ENCODE measurements at regions not wholly inside any gene's neighbourhood (a gene's known extent, or its start where the extent isn't known, plus 50 kb on each side); places are given as distances from the start of the nearest gene placed in this dataset.

DNA sequence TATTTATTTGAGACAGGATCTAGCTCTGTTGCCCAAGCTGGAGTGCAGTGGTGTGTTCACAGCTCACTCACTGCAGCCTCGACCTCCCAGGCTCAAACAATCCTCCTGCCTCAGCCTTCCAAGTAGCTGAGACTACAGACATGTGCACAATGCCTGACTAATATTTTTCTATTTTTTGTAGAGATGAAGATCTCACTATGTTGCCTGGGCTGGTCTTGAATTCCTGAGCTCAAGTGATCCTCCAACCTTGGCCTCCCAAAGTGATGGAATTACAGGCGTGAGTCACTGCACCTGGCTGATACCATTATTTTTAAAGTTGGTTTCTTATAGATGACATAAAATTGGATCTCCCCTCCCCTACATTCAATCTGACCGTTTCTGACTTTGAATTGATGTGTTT is 139.5 kb upstream of the RGMA start:
- no peak for TF ChIP-seq CTCF (IDR thresholded peaks at IDR 0.05)
- no peak for DNase-seq
- H3K27ac Mint-ChIP-seq, result no peak overlapping the region
- H3K4me3 Mint-ChIP-seq, result no peak overlapping the region
- no peaks in the 10 kb centered on the region for H3K4me1 Mint-ChIP-seq (ENCODE audit: low read depth)
- H3K36me3 Mint-ChIP-seq (ENCODE audit: low read depth), result 0 out of 2 replicates have a peak, but pooled peaks cover 3% of the 10 kb centered on the region
- H3K9me3 Mint-ChIP-seq, result peaks cover 45% of the 10 kb centered on the region
- H3K27me3 Mint-ChIP-seq (ENCODE audit: insufficient read depth), result peaks cover 1% of the 10 kb centered on the region; the same call in 1 of the 2 replicates

DNA sequence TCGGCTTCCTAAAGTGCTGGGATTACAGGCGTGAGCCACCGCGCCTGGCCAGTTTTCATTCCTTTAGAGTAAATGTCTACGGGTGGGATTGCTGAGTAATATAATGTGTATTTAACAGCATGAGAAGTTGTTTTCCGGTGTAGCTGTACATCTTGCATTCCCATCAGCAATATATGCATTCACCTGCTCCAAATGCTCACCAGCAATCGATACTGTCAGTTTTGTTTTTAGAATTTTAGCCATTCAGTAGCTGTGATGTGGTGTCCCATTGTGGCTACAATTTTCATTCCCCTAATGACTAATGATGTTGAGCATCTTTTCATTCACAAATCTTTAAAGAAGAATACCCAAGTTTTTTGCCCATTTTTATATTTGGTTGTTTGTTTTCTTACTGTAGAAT is 134.8 kb upstream of the RGMA start:
- no peak for DNase-seq
- H3K4me1 Mint-ChIP-seq (ENCODE audit: low read depth), result no peaks in the 10 kb centered on the region
- H3K4me3 Mint-ChIP-seq, result no peak overlapping the region
- H3K9me3 Mint-ChIP-seq, result peaks cover 42% of the 10 kb centered on the region
- no peak for TF ChIP-seq CTCF (IDR thresholded peaks at IDR 0.05)
- no peaks in the 10 kb centered on the region; the same call in 1 of the 2 replicates for H3K27me3 Mint-ChIP-seq (ENCODE audit: insufficient read depth)
- no peaks in the 10 kb centered on the region; the same call in 1 of the 2 replicates for H3K36me3 Mint-ChIP-seq (ENCODE audit: low read depth)
- H3K27ac Mint-ChIP-seq, result no peak overlapping the region

DNA sequence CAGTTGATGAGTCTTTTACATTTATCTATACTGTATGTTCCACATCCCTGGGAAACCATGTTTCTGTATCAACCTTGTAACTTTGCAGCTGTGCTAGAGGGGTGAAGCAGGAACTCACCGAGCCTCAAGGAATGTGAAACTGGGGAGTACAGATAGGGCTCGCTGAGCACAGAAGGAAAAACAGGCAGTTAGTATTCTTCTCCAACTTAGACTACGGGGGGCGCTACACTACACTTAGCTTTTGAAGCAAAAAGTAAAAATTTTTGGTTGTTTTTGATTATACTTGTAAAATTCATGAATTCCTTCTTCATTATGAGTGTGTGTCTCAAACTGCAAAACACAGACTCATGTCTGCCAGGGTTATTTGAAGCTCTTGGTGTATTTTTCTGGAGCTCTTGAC is 132.7 kb upstream of the RGMA start:
- Mint-ChIP-seq H3K36me3 (ENCODE audit: low read depth) (peaks cover under 1% of the 10 kb centered on the region; the same call in 1 of the 2 replicates), H3K27ac (no peak overlapping the region), H3K4me1 (ENCODE audit: low read depth) (no peaks in the 10 kb centered on the region), H3K27me3 (ENCODE audit: insufficient read depth) (no peaks in the 10 kb centered on the region; the same call in 1 of the 2 replicates), H3K4me3 (no peak overlapping the region), H3K9me3 (peaks cover 52% of the 10 kb centered on the region)
- no peak for TF ChIP-seq CTCF (IDR thresholded peaks at IDR 0.05)
- DNase-seq, result no peak

GRCh38 chr15:93219859-93220420 is 130.9 kb upstream of the RGMA start:
- DNase-seq, result no peak
- H3K4me1 Mint-ChIP-seq (ENCODE audit: low read depth), result no peaks in the 10 kb centered on the region
- no peak overlapping the region for H3K27ac Mint-ChIP-seq
- H3K9me3 Mint-ChIP-seq, result peaks cover 64% of the 10 kb centered on the region
- H3K36me3 Mint-ChIP-seq (ENCODE audit: low read depth), result peaks cover 5% of the 10 kb centered on the region; the same call in 1 of the 2 replicates
- no peak for TF ChIP-seq CTCF (IDR thresholded peaks at IDR 0.05)
- no peak overlapping the region for H3K4me3 Mint-ChIP-seq
- no peaks in the 10 kb centered on the region; the same call in 1 of the 2 replicates for H3K27me3 Mint-ChIP-seq (ENCODE audit: insufficient read depth)

DNA sequence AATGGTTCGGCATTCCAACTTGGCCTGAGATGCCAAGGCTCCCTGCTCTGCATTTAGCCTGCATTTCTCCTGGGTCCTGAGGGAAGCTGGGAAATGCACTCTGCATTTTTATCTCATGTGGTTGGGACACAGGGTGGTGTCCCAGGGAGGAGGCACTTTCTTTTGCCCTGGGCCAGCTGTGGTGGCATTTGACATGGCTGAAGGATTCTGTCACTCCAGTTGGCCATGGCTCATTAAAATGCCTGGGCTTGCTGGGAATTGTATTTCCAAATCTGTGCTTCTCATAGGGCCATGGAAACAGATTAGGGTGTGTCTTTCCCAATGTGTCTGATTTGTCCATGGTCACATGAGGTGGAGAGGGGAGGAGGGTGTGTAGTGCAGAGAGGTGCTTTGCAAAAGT is 128.3 kb upstream of the RGMA start:
- Mint-ChIP-seq H3K9me3 (peaks cover 76% of the 10 kb centered on the region), H3K36me3 (ENCODE audit: low read depth) (peaks cover 5% of the 10 kb centered on the region; the same call in 1 of the 2 replicates), H3K4me1 (ENCODE audit: low read depth) (no peaks in the 10 kb centered on the region), H3K27ac (no peak overlapping the region), H3K27me3 (ENCODE audit: insufficient read depth) (no peaks in the 10 kb centered on the region; the same call in 1 of the 2 replicates), H3K4me3 (no peak overlapping the region)
- DNase-seq, result no peak
- no peak for TF ChIP-seq CTCF (IDR thresholded peaks at IDR 0.05)
